ENCODE measurements at regions not wholly inside any gene's neighbourhood (a gene's known extent, or its start where the extent isn't known, plus 50 kb on each side); places are given as distances from the start of the nearest gene placed in this dataset.

- CTCF ChIA-PET, result no interaction called here
- peaks cover 7% of the 10 kb centered on the region for H3K4me1 Mint-ChIP-seq (ENCODE audit: low read depth)
- no peak overlapping the region for H3K27ac Mint-ChIP-seq
- H3K36me3 Mint-ChIP-seq (ENCODE audit: low read depth), result no peaks in the 10 kb centered on the region
- H3K27me3 Mint-ChIP-seq (ENCODE audit: low read depth), result no peaks in the 10 kb centered on the region
- intact Hi-C loops (cut with micrococcal nuclease), result no loop called here
- DNase-seq, result no peak
- H3K4me3 Mint-ChIP-seq, result no peak overlapping the region
- no peaks in the 10 kb centered on the region for H3K9me3 Mint-ChIP-seq
Observed at GRCh38 chr13:40261336-40261735, 405.1 kb downstream of the FOXO1 start.

GRCh38 chr13:40261947-40262346 is 404.5 kb downstream of the FOXO1 start:
- DNase-seq, result no peak
- Mint-ChIP-seq H3K4me3 (no peak overlapping the region), H3K27ac (no peak overlapping the region), H3K9me3 (no peaks in the 10 kb centered on the region), H3K4me1 (ENCODE audit: low read depth) (peaks cover 7% of the 10 kb centered on the region), H3K27me3 (ENCODE audit: low read depth) (no peaks in the 10 kb centered on the region), H3K36me3 (ENCODE audit: low read depth) (no peaks in the 10 kb centered on the region)
- intact Hi-C loops (cut with micrococcal nuclease), result no loop called here
- CTCF ChIA-PET, result no interaction called here

GRCh38 chr13:40269086-40269485 is 397.4 kb downstream of the FOXO1 start:
- Mint-ChIP-seq H3K4me1 (ENCODE audit: low read depth) (peaks cover 19% of the 10 kb centered on the region), H3K27ac (no peak overlapping the region), H3K4me3 (no peak overlapping the region), H3K27me3 (ENCODE audit: low read depth) (no peaks in the 10 kb centered on the region), H3K36me3 (ENCODE audit: low read depth) (no peaks in the 10 kb centered on the region), H3K9me3 (no peaks in the 10 kb centered on the region)
- intact Hi-C loops (cut with micrococcal nuclease), result no loop called here
- CTCF ChIA-PET, result interaction anchor here (1.3 kb wide), 1 partner anchor 414 kb away, joined by 3 read pairs; no protein-coding TSS in a partner anchor
- DNase-seq, result no peak

GRCh38 chr13:40270726-40271125 is 395.7 kb downstream of the FOXO1 start:
- Mint-ChIP-seq H3K9me3 (no peaks in the 10 kb centered on the region), H3K27me3 (ENCODE audit: low read depth) (no peaks in the 10 kb centered on the region), H3K4me3 (no peak overlapping the region), H3K36me3 (ENCODE audit: low read depth) (no peaks in the 10 kb centered on the region), H3K27ac (no peak overlapping the region), H3K4me1 (ENCODE audit: low read depth) (peaks cover 23% of the 10 kb centered on the region)
- DNase-seq, result no peak
- CTCF ChIA-PET, result no interaction called here
- intact Hi-C loops (cut with micrococcal nuclease), result no loop called here

- no peaks in the 10 kb centered on the region for H3K27me3 Mint-ChIP-seq (ENCODE audit: low read depth)
- no peak overlapping the region for H3K4me3 Mint-ChIP-seq
- no peaks in the 10 kb centered on the region for H3K9me3 Mint-ChIP-seq
- H3K36me3 Mint-ChIP-seq (ENCODE audit: low read depth), result no peaks in the 10 kb centered on the region
- peaks cover 23% of the 10 kb centered on the region for H3K4me1 Mint-ChIP-seq (ENCODE audit: low read depth)
- CTCF ChIA-PET, result no interaction called here
- H3K27ac Mint-ChIP-seq, result no peak overlapping the region
- intact Hi-C loops (cut with micrococcal nuclease), result no loop called here
- no peak for DNase-seq
Observed at GRCh38 chr13:40271271-40271885, 395.1 kb downstream of the FOXO1 start.

- DNase-seq, result peak; percentile 75
- Mint-ChIP-seq H3K9me3 (no peaks in the 10 kb centered on the region), H3K27me3 (ENCODE audit: low read depth) (no peaks in the 10 kb centered on the region), H3K36me3 (ENCODE audit: low read depth) (no peaks in the 10 kb centered on the region), H3K4me1 (ENCODE audit: low read depth) (peaks cover 23% of the 10 kb centered on the region), H3K4me3 (no peak overlapping the region), H3K27ac (no peak overlapping the region)
- intact Hi-C loops (cut with micrococcal nuclease), result loop anchor here (2.0 kb wide), 1 partner anchor 21 kb away; no protein-coding TSS in a partner anchor
- CTCF ChIA-PET, result interaction anchor here (0.7 kb wide), 2 partner anchors 24 to 410 kb away, joined by 3 read pairs; no protein-coding TSS in a partner anchor
Observed at GRCh38 chr13:40271931-40272775, 394.3 kb downstream of the FOXO1 start.

GRCh38 chr13:40272776-40273139 is 393.7 kb downstream of the FOXO1 start:
- Mint-ChIP-seq H3K27me3 (ENCODE audit: low read depth) (no peaks in the 10 kb centered on the region), H3K4me1 (ENCODE audit: low read depth) (peaks cover 23% of the 10 kb centered on the region), H3K9me3 (no peaks in the 10 kb centered on the region), H3K4me3 (no peak overlapping the region), H3K36me3 (ENCODE audit: low read depth) (no peaks in the 10 kb centered on the region), H3K27ac (no peak overlapping the region)
- intact Hi-C loops (cut with micrococcal nuclease), result loop anchor here (2.0 kb wide), 1 partner anchor 22 kb away; no protein-coding TSS in a partner anchor
- CTCF ChIA-PET, result interaction anchor here (0.7 kb wide), 2 partner anchors 25 to 410 kb away, joined by 3 read pairs; no protein-coding TSS in a partner anchor
- peak; percentile 18 for DNase-seq

- Mint-ChIP-seq H3K4me1 (ENCODE audit: low read depth) (peaks cover 23% of the 10 kb centered on the region), H3K27me3 (ENCODE audit: low read depth) (no peaks in the 10 kb centered on the region), H3K36me3 (ENCODE audit: low read depth) (no peaks in the 10 kb centered on the region), H3K9me3 (no peaks in the 10 kb centered on the region), H3K27ac (no peak overlapping the region), H3K4me3 (no peak overlapping the region)
- DNase-seq, result no peak
- intact Hi-C loops (cut with micrococcal nuclease), result loop anchor here (2.0 kb wide), 1 partner anchor 23 kb away; no protein-coding TSS in a partner anchor
- CTCF ChIA-PET, result interaction anchor here (0.7 kb wide), 1 partner anchor 26 kb away, joined by 3 read pairs; no protein-coding TSS in a partner anchor
Observed at GRCh38 chr13:40273253-40274025, 393.0 kb downstream of the FOXO1 start.

GRCh38 chr13:40274103-40274502 is 392.3 kb downstream of the FOXO1 start:
- DNase-seq, result no peak
- intact Hi-C loops (cut with micrococcal nuclease), result no loop called here
- H3K36me3 Mint-ChIP-seq (ENCODE audit: low read depth), result no peaks in the 10 kb centered on the region
- no peaks in the 10 kb centered on the region for H3K27me3 Mint-ChIP-seq (ENCODE audit: low read depth)
- no peaks in the 10 kb centered on the region for H3K9me3 Mint-ChIP-seq
- H3K4me1 Mint-ChIP-seq (ENCODE audit: low read depth), result peaks cover 23% of the 10 kb centered on the region
- H3K4me3 Mint-ChIP-seq, result no peak overlapping the region
- H3K27ac Mint-ChIP-seq, result no peak overlapping the region
- CTCF ChIA-PET, result no interaction called here

- CTCF ChIA-PET, result no interaction called here
- intact Hi-C loops (cut with micrococcal nuclease), result no loop called here
- Mint-ChIP-seq H3K27ac (no peak overlapping the region), H3K36me3 (ENCODE audit: low read depth) (no peaks in the 10 kb centered on the region), H3K4me3 (no peak overlapping the region), H3K27me3 (ENCODE audit: low read depth) (no peaks in the 10 kb centered on the region), H3K4me1 (ENCODE audit: low read depth) (peaks cover 23% of the 10 kb centered on the region), H3K9me3 (no peaks in the 10 kb centered on the region)
- no peak for DNase-seq
Observed at GRCh38 chr13:40275155-40275554, 391.3 kb downstream of the FOXO1 start.

- Mint-ChIP-seq H3K36me3 (ENCODE audit: low read depth) (no peaks in the 10 kb centered on the region), H3K4me1 (ENCODE audit: low read depth) (peaks cover 23% of the 10 kb centered on the region), H3K27ac (no peak overlapping the region), H3K4me3 (no peak overlapping the region), H3K9me3 (no peaks in the 10 kb centered on the region), H3K27me3 (ENCODE audit: low read depth) (no peaks in the 10 kb centered on the region)
- CTCF ChIA-PET, result no interaction called here
- intact Hi-C loops (cut with micrococcal nuclease), result no loop called here
- DNase-seq, result no peak
Observed at GRCh38 chr13:40275636-40276035, 390.8 kb downstream of the FOXO1 start.

GRCh38 chr13:40283666-40284065 is 382.8 kb downstream of the FOXO1 start:
- DNase-seq, result no peak
- CTCF ChIA-PET, result no interaction called here
- Mint-ChIP-seq H3K4me3 (no peak overlapping the region), H3K27me3 (ENCODE audit: low read depth) (no peaks in the 10 kb centered on the region), H3K36me3 (ENCODE audit: low read depth) (no peaks in the 10 kb centered on the region), H3K4me1 (ENCODE audit: low read depth) (no peaks in the 10 kb centered on the region), H3K27ac (no peak overlapping the region), H3K9me3 (no peaks in the 10 kb centered on the region)
- intact Hi-C loops (cut with micrococcal nuclease), result no loop called here
